HG02798 (cell line): ENCODE measurements at regions not wholly inside any gene's neighbourhood (a gene's known extent, or its start where the extent isn't known, plus 50 kb on each side); places are given as distances from the start of the nearest gene placed in this dataset.

Experiments
- ATAC-seq: cut with Tn5 transposase; IDR thresholded peaks from one replicate; pipeline ENCODE4 v1.9.1; 2021; ENCODE audit warnings: mild to moderate bottlenecking; ENCODE audit not compliant: unreplicated experiment, poor library complexity

- ATAC-seq: no peak
Observed at GRCh38 chr4:38230121-38230801, 270.1 kb downstream of the PTTG2 start.

- ATAC-seq: no peak
Observed at GRCh38 chr4:38230821-38231563, 270.8 kb downstream of the PTTG2 start.

- ATAC-seq: no peak
Observed at GRCh38 chr4:38231626-38232025, 271.4 kb downstream of the PTTG2 start.

GRCh38 chr4:38232741-38233140 lies 272.5 kb downstream of the PTTG2 start:
- ATAC-seq: no peak

- ATAC-seq: no peak
Observed at GRCh38 chr4:38233727-38234480, 273.7 kb downstream of the PTTG2 start.

GRCh38 chr4:38235354-38235753 lies 275.2 kb downstream of the PTTG2 start:
- ATAC-seq: no peak

- ATAC-seq: no peak
Observed at GRCh38 chr4:38236003-38236402, 275.8 kb downstream of the PTTG2 start.

GRCh38 chr4:38236503-38236902 lies 276.3 kb downstream of the PTTG2 start:
- ATAC-seq: no peak

- ATAC-seq: no peak
Observed at GRCh38 chr4:38237139-38237538, 276.9 kb downstream of the PTTG2 start.

- ATAC-seq: no peak
Observed at GRCh38 chr4:38241541-38241940, 281.3 kb downstream of the PTTG2 start.

GRCh38 chr4:38242101-38242500 lies 281.9 kb downstream of the PTTG2 start:
- ATAC-seq: no peak

GRCh38 chr4:38242822-38243387 lies 282.7 kb downstream of the PTTG2 start:
- no peak for ATAC-seq

GRCh38 chr4:38243388-38244053 lies 283.3 kb downstream of the PTTG2 start:
- no peak for ATAC-seq

- ATAC-seq: no peak
Observed at GRCh38 chr4:38254825-38255224, 294.6 kb downstream of the PTTG2 start.

- no peak for ATAC-seq
Observed at GRCh38 chr4:38255572-38255971, 295.4 kb downstream of the PTTG2 start.

GRCh38 chr4:38266616-38267015 lies 306.4 kb downstream of the PTTG2 start:
- no peak for ATAC-seq

GRCh38 chr4:38268108-38268820 lies 308.1 kb downstream of the PTTG2 start:
- no peak for ATAC-seq

- ATAC-seq: no peak
Observed at GRCh38 chr4:38268837-38269236, 308.6 kb downstream of the PTTG2 start.

GRCh38 chr4:38273407-38273806 lies 313.2 kb downstream of the PTTG2 start:
- ATAC-seq: no peak
